ENCODE measurements at regions not wholly inside any gene's neighbourhood (a gene's known extent, or its start where the extent isn't known, plus 50 kb on each side); places are given as distances from the start of the nearest gene placed in this dataset.

- TF ChIP-seq CTCF (conservative IDR thresholded peaks at IDR 0.05; ENCODE audit: low read length) (no peak), EZH2phosphoT487 (IDR thresholded peaks at IDR 0.05; ENCODE audit: borderline replicate concordance, low read depth, low read length) (no peak)
These were observed 108.1 kb downstream of the ABCC12 start for GRCh38 chr16:48047720-48048119.

All from OCI-LY7 (cell line).